H1 (cell line): ENCODE measurements at regions not wholly inside any gene's neighbourhood (a gene's known extent, or its start where the extent isn't known, plus 50 kb on each side); places are given as distances from the start of the nearest gene placed in this dataset.

Source experiments
- CEBPB ChIP-seq: IDR thresholded peaks from 2 replicates; pipeline ENCODE4 v1.6.1; 2012; ENCODE audit warnings: low read depth, low read length
- FOSL1 ChIP-seq: IDR thresholded peaks from 2 replicates; pipeline ENCODE4 v1.6.1; 2011; ENCODE audit warnings: mild to moderate bottlenecking, low read depth, low read length, moderate library complexity; ENCODE audit not compliant: insufficient read depth

- TF ChIP-seq FOSL1 (no peak), CEBPB (no peak)
Observed at GRCh38 chr12:77368379-77368778, 303.0 kb upstream of the E2F7 start.
